NOMO-1 treated with DMSO at 0.1 percent for 48 hours (cell line): ENCODE measurements at regions not wholly inside any gene's neighbourhood (a gene's known extent, or its start where the extent isn't known, plus 50 kb on each side); places are given as distances from the start of the nearest gene placed in this dataset.
"Not testable (repeated sequence)": the region's sequence is repeated elsewhere in the genome, so short reads cannot be mapped to it uniquely, and the experiment has no call there.

ENCODE experiments used
- DNase-seq: peaks from one replicate; lab custom pipeline; 2025; ENCODE audit not compliant: unreplicated experiment; lab: John Stamatoyannopoulos, UW

GRCh38 chr4:18439311-18439710 is 417.8 kb upstream of the LCORL start:
- no peak for DNase-seq

DNA sequence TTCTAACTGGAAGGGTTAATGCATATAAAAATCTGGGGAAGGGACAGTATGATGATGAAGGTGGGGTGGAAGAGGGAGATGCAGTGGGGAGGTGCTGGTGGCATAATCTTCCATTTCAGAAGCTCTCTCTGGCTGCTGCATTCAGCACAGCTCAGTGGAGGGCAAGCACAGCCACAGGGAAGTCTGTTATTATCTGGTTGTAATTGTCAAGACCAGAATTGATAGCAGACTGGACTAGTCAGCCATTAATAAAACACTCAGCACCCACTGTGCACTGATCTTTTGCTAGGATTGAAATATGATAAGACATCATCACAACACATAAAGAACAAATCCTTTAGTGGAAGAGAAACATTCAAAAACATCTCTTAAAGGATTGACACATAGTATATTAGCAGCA is 414.2 kb upstream of the LCORL start:
- no peak for DNase-seq

- DNase-seq = no peak
These were observed 401.1 kb upstream of the LCORL start for GRCh38 chr4:18422685-18423084.

DNA sequence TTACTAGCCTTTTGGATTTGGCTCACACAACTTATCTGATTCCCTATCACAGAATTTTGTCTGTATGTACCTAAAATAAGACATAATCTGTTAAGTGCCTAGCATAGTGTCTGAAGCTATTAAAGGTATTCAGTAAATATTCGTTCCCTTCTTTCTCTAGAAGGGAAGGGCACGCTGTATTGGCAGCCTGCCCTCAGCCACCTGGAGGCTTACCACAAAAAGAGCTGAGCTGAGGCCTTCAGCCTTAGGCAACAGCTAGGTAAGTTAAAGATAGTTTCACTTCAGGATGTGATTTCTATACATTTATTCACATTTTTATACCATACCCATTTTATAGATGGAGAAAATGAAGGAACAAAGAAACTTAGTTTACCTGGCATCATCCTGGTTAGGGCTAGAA is 400.0 kb upstream of the LCORL start:
- no peak for DNase-seq

DNA sequence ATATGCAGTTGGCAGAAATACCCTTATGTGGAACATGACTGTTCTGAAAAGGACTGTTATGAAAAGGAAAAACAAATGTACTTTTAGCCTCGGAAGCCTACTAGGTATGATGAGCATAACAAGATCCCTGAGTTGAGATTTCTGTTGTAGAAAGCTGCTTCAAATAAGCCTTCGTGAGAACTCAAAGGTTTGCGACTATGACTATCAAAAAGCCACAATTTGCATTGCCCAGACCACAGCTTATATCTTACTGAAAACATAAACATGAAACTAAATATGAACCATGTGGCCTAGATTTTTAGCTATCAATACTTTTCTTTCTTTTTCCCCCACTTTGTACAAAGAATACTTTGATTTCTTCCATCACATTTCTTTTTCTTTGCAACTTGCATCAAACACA is 398.2 kb upstream of the LCORL start:
- no peak for DNase-seq

- DNase-seq = not testable (repeated sequence)
These were observed 396.8 kb upstream of the LCORL start for GRCh38 chr4:18418195-18418898.

DNA sequence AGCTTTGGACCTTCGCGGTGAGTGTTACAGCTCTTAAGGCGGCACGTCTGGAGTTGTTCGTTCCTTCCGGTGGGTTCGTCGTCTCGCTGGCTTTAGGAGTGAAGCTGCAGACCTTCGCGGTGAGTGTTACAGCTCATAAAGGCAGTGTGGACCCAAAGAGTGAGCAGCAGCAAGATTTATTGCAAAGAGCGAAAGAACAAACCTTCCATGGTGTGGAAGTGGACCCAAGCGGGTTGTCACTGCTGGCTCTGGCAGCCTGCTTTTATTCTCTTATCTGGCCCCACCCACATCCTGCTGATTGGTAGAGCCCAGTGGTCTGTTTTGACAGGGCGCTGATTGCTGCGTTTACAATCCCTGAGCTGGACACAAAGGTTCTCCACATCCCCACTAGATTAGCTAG is 396.1 kb upstream of the LCORL start:
- DNase-seq = not testable (repeated sequence)

- no peak for DNase-seq
These were observed 384.7 kb upstream of the LCORL start for GRCh38 chr4:18406264-18406663.

GRCh38 chr4:18405054-18405453 is 383.5 kb upstream of the LCORL start:
- DNase-seq = no peak

DNA sequence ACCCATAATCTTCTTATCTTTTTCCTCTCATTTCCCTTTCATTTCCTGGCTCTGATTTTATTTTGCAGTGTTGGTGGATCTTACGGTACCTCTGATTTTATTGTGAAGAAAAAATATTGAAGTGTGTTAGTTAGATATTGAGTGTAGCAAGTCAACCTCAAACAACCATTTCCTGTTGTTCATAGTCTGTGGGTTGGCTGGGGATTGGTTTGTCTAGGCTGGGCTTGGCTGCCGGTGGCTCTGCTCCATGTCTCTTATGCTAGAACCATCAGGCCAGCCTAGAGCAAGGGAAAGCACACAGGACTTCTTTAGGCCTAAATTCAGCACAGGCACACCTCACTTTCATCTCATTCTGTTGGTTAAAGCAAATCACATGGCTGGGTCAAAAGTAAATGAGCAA is 383.1 kb upstream of the LCORL start:
- no peak for DNase-seq

DNA sequence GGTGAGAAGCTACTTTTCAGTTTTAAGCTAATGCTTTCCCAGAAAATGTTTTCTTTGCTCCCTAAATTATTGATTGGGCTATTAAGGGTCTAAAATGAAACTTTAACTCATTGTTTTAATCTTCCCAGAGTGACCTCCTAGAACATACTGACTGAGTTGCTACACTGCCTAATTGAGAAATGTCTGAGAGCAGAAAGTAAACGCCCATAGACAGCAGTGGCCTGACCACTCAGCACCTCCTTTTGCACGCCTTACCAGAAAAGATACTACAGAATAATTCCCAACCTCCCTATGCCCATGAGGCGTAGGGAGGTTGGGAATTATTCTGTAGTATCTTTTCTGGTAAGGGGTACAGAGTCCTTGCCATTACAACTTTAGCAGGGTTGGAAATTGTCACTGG is 381.8 kb upstream of the LCORL start:
- DNase-seq = no peak

DNA sequence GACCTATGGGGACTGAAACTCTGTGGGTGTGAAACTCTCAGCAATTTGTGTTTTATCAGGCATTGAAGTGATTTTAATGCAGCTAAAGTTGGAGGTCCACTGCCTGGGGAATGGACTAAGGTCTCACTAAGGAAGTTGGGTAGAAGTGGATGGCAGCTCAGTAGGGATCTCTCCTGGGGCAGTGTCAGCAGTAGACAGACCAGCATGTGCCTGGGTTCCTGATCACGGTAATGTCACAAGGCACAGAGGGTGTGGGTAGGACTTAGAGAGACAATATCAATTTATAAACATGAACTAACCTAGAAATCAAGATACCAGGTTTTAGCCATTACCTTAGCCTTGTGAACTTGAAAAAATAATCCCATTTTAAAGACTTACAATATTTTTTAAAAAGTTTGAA is 380.3 kb upstream of the LCORL start:
- DNase-seq = no peak

- DNase-seq = no peak
These were observed 379.9 kb upstream of the LCORL start for GRCh38 chr4:18401425-18401824.

DNA sequence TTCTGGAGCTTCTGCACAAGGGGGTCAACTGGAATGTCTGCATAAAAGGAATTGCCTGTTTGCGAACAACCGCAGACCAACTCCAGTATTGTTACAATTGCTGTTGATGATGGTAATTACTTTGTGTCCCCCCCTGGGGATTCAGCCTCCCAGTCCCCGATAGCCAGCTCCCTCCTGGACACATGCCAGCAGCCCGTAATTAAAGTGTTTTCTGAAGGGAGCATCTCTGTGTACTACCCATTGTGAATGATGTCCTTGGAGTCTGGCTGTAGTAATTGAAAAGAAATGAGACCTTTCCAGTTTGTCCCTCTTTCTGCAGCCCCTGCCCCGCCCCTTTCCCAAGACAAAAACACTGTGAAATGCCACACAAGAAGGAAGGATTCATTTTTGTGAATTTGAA is 377.1 kb upstream of the LCORL start:
- DNase-seq = no peak

- no peak for DNase-seq
These were observed 376.3 kb upstream of the LCORL start for GRCh38 chr4:18397681-18398390.

- DNase-seq = no peak
These were observed 373.1 kb upstream of the LCORL start for GRCh38 chr4:18394656-18395055.

- DNase-seq = no peak
These were observed 369.8 kb upstream of the LCORL start for GRCh38 chr4:18391354-18391728.

DNA sequence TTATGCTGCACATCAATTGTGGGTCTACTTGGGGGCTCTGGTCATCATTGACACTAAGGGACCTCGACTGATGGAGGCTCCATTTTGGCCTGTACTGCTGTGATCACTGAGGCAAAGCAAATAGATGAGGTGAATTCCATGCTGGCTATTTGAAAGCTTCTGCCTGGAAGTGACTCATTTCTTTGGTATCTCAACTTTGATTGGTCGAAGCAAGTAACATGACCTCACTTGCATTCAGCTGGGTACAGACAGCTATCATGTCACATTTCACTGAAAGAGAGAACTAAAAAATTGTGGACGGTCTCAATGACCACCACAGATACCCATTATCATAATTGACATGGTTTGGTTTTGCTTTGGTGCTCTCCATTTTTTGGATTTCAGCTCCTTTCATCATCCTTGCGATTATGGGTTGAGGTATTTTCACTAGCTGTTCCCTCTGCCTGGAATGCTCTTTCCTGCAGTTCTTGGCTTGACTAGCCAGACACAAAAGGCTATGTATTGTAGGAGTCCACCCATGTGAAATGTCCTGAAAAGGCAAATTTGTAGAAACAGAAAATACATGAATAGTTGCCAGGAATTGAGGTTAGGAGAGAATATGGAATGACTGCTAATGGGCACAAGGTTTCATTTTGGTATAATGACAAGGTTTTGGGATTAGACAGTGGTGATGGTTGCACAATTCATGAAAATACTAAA is 369.2 kb upstream of the LCORL start:
- DNase-seq = no peak

GRCh38 chr4:18389115-18389514 is 367.6 kb upstream of the LCORL start:
- DNase-seq = no peak

GRCh38 chr4:18388039-18388438 is 366.5 kb upstream of the LCORL start:
- no peak for DNase-seq

- DNase-seq = no peak
These were observed 359.6 kb upstream of the LCORL start for GRCh38 chr4:18381186-18381585.

GRCh38 chr4:18369561-18369960 is 348.0 kb upstream of the LCORL start:
- no peak for DNase-seq
